Karpas-422 (cell line): ENCODE measurements at regions not wholly inside any gene's neighbourhood (a gene's known extent, or its start where the extent isn't known, plus 50 kb on each side); places are given as distances from the start of the nearest gene placed in this dataset.
A peak's percentile ranks its signal among the peaks of the same experiment; 100 is the strongest.

ENCODE experiments used
- DNase-seq: peaks from one replicate; pipeline ENCODE4 v3.0.0-alpha.2; 2015
- H2AFZ ChIP-seq: fragments of 200-600 bp; sonication (generic); 2 replicates; pipeline ENCODE4 v1.6.1; 2014; ENCODE audit warnings: antibody characterized with exemption, low read length, mixed read lengths
- H3K27ac ChIP-seq: fragments of 200-600 bp; sonication (generic); 2 replicates; pipeline ENCODE4 v1.5.1; 2014; ENCODE audit warnings: mild to moderate bottlenecking, low read length, moderate library complexity
- H3K27me3 ChIP-seq: fragments of 200-600 bp; sonication (generic); 2 replicates; pipeline ENCODE4 v1.6.1; 2014; ENCODE audit warnings: low read length, mixed read lengths
- H3K36me3 ChIP-seq: fragments of 200-600 bp; sonication (generic); 2 replicates; pipeline ENCODE4 v1.6.1; 2014; ENCODE audit warnings: low read length, mixed read lengths; ENCODE audit not compliant: insufficient read depth
- H3K4me1 ChIP-seq: fragments of 200-600 bp; sonication (generic); 2 replicates; pipeline ENCODE4 v1.6.1; 2014; ENCODE audit warnings: mild to moderate bottlenecking, low read length, mixed read lengths
- H3K4me2 ChIP-seq: fragments of 200-600 bp; sonication (generic); 2 replicates; pipeline ENCODE4 v1.6.1; 2014; ENCODE audit warnings: low read length, low read depth, mild to moderate bottlenecking; ENCODE audit not compliant: poor library complexity, severe bottlenecking
- H3K4me3 ChIP-seq: fragments of 200-600 bp; sonication (generic); 2 replicates; pipeline ENCODE4 v1.5.1; 2014; ENCODE audit warnings: mild to moderate bottlenecking, antibody characterized with exemption, low read length, mixed read lengths
- H3K79me2 ChIP-seq: fragments of 200-600 bp; sonication (generic); 2 replicates; pipeline ENCODE4 v1.6.1; 2014; ENCODE audit warnings: mild to moderate bottlenecking, low read length, mixed read lengths
- H3K9ac ChIP-seq: fragments of 200-600 bp; sonication (generic); 2 replicates; pipeline ENCODE4 v1.6.0; 2014; ENCODE audit warnings: low read length
- H3K9me2 ChIP-seq: fragments of 200-600 bp; sonication (generic), shearing (Covaris generic); replicated peaks from 2 replicates; pipeline ENCODE4 v1.6.0; 2014; ENCODE audit warnings: mild to moderate bottlenecking, low read length, moderate library complexity; ENCODE audit not compliant: insufficient read depth
- H3K9me3 ChIP-seq: fragments of 300-700, 200-600 bp; sonication (generic); 2 replicates; pipeline ENCODE4 v1.6.1; 2014; ENCODE audit warnings: low read length, mixed read lengths
- H4K20me1 ChIP-seq: fragments of 200-600 bp; sonication (generic); 2 replicates; pipeline ENCODE4 v1.6.1; 2014; ENCODE audit warnings: mild to moderate bottlenecking, antibody characterized with exemption, low read length, low read depth; ENCODE audit not compliant: insufficient read depth

DNA sequence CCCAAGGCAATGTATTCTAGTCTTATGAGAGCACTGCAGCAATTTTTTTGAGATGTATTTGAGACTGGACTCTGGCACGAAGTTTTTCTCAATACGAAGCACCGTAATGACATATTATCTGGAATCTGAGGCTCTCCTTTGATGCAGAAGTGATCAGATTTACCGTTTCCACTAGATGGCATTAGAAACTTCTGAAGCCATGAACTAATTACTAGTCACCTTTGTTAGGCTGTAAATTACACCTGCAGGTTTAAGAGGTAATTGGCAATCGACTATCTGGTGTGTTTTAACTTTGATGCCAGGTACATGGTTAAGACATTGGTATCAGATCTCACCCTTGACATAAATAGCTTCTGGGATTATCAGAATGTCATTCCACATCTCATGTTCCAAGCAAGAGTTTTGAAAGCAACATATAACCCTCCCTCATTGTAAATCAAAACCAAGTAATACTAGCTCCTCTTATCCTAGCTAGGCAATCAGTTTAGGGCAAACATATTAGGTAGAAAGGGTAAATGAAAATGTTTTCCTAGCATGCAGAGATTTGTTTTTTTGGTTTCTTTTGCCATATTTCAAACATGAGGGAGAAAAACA lies 254.6 kb upstream of the SPRED2 start:
- no peaks in the 10 kb centered on the region for H3K79me2 ChIP-seq
- no peaks in the 10 kb centered on the region for H4K20me1 ChIP-seq
- no peak overlapping the region for H3K4me3 ChIP-seq
- no peaks in the 10 kb centered on the region for H3K9me2 ChIP-seq
- H2AFZ ChIP-seq: no peak overlapping the region
- no peak overlapping the region for H3K27ac ChIP-seq
- no peaks in the 10 kb centered on the region for H3K36me3 ChIP-seq
- no peaks in the 10 kb centered on the region for H3K4me1 ChIP-seq
- DNase-seq: peak; percentile 50
- H3K27me3 ChIP-seq: no peaks in the 10 kb centered on the region
- H3K4me2 ChIP-seq: no peak overlapping the region
- no peak overlapping the region for H3K9ac ChIP-seq
- no peaks in the 10 kb centered on the region for H3K9me3 ChIP-seq

DNA sequence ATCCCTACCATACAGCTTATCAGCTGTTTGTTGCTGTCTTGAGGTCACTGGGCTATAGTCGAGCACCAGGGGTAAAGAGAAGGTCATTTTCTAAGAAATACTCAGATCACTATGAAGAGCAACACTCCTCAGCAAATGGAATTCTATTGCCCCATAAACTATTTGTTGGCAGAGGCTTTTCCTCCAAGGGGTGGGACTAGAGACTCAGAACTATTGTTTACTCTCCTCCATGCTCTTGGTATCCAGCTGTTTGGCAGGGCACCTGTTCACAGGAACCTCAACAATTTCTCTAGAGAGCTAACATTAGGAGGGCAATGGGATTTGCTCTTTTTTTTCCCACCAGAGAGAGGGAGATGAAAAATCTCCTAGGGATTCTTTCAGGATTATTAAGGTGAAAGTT lies 249.1 kb upstream of the SPRED2 start:
- H3K4me3 ChIP-seq: no peak overlapping the region
- H3K27me3 ChIP-seq: no peaks in the 10 kb centered on the region
- H3K4me2 ChIP-seq: no peak overlapping the region
- no peak for DNase-seq
- no peaks in the 10 kb centered on the region for H3K36me3 ChIP-seq
- H4K20me1 ChIP-seq: no peaks in the 10 kb centered on the region
- no peak overlapping the region for H3K9ac ChIP-seq
- no peaks in the 10 kb centered on the region for H3K9me3 ChIP-seq
- H3K4me1 ChIP-seq: no peaks in the 10 kb centered on the region
- H3K79me2 ChIP-seq: no peaks in the 10 kb centered on the region
- H3K27ac ChIP-seq: no peak overlapping the region
- no peak overlapping the region for H2AFZ ChIP-seq
- no peaks in the 10 kb centered on the region for H3K9me2 ChIP-seq

DNA sequence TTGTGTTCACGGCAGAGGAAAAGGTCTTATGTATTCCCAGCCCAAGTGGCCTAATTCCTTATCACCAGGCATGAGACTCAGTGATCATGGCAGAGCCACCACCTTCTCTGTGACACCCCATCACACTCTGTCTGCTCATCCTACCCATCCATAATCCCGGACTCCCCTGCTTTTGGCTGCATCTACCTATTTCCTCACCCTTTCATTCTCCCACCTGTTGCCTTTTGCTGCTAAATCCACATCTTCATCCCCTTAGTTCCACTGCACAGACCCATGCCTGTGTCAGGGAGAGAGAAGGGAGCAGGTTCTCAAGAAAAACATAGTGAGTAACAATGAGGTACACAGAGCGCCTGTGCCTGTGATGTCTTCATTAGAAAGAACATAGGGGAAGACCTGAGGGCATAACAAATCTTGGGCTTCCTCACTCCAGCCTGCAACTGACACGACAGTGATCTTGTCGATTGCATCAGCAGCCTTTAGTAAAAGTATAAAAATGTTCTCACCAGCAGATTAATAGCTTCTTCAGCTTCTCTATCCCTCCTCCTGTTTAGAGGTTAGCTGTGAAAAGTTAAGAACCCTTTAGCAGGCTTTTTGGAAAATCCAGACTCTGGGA lies 246.5 kb upstream of the SPRED2 start:
- no peak overlapping the region; the same call in 1 of the 2 replicates for H3K9ac ChIP-seq
- no peaks in the 10 kb centered on the region for H3K4me1 ChIP-seq
- H3K9me3 ChIP-seq: no peaks in the 10 kb centered on the region
- no peak overlapping the region for H3K4me3 ChIP-seq
- no peaks in the 10 kb centered on the region for H3K9me2 ChIP-seq
- H3K27ac ChIP-seq: no peak overlapping the region
- no peaks in the 10 kb centered on the region for H3K27me3 ChIP-seq
- no peak for DNase-seq
- no peak overlapping the region for H3K4me2 ChIP-seq
- no peak overlapping the region for H2AFZ ChIP-seq
- H3K79me2 ChIP-seq: no peaks in the 10 kb centered on the region
- no peaks in the 10 kb centered on the region for H3K36me3 ChIP-seq
- no peaks in the 10 kb centered on the region for H4K20me1 ChIP-seq

DNA sequence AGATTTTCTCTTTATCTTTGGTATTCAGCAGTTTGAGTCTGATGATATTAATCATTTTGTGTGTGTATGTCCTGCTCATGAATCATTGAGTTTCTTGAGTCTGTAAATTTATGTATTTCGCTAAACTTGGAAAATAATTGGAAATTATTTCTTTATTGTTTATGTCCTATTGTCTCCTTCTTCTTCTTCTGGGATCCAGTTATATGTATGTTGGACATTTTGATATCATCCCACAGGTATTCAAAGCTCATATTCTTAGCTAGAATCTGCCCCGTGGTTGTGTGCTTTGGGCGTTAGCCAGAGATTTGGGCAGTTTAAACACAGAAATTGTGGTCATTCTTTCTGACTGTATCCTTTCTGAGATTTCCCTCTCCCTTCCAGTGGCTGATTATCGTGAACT lies 243.0 kb upstream of the SPRED2 start:
- Histone ChIP-seq H4K20me1 (peaks cover 4% of the 10 kb centered on the region; the same call in 1 of the 2 replicates), H3K4me3 (no peak overlapping the region), H3K4me1 (no peaks in the 10 kb centered on the region), H3K36me3 (no peaks in the 10 kb centered on the region), H3K9me3 (no peaks in the 10 kb centered on the region), H3K9me2 (no peaks in the 10 kb centered on the region), H3K9ac (no peak overlapping the region), H2AFZ (no peak overlapping the region), H3K27ac (no peak overlapping the region), H3K4me2 (no peak overlapping the region), H3K27me3 (no peaks in the 10 kb centered on the region), H3K79me2 (no peaks in the 10 kb centered on the region)
- no peak for DNase-seq

DNA sequence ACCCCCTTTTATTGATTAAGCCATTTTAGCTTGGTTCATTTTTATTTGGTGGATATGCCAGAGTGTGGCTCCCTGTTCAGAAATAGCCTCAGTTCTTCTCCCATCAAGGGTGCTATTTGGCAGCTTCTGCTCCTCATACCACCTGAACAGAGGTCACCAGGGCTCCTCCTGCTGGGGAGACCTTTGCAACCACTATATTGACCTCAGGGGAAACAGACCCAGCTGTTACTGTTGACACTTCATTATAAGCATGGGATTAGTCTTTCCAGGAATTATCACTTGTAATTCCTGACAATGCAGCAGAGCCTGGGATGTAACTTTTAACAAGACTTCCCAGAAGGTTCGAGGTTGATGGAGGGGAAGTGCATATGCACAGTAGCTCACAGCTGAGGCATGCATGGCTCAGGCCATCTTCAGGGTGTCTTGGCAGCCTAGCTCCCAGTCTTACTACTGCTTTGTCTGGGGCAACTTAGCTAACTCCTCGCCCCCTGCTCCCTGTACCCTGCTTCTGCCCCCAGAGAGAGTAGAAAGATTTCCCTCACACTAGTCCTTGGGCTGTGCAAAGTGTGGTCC lies 239.4 kb upstream of the SPRED2 start:
- no peaks in the 10 kb centered on the region for H3K9me2 ChIP-seq
- H2AFZ ChIP-seq: no peak overlapping the region
- no peaks in the 10 kb centered on the region for H3K27me3 ChIP-seq
- peaks cover 4% of the 10 kb centered on the region; the same call in 1 of the 2 replicates for H4K20me1 ChIP-seq
- H3K79me2 ChIP-seq: no peaks in the 10 kb centered on the region
- no peak overlapping the region for H3K4me3 ChIP-seq
- H3K9me3 ChIP-seq: no peaks in the 10 kb centered on the region
- no peak overlapping the region for H3K9ac ChIP-seq
- no peaks in the 10 kb centered on the region for H3K36me3 ChIP-seq
- H3K4me2 ChIP-seq: no peak overlapping the region
- no peak overlapping the region for H3K27ac ChIP-seq
- H3K4me1 ChIP-seq: no peaks in the 10 kb centered on the region
- no peak for DNase-seq

DNA sequence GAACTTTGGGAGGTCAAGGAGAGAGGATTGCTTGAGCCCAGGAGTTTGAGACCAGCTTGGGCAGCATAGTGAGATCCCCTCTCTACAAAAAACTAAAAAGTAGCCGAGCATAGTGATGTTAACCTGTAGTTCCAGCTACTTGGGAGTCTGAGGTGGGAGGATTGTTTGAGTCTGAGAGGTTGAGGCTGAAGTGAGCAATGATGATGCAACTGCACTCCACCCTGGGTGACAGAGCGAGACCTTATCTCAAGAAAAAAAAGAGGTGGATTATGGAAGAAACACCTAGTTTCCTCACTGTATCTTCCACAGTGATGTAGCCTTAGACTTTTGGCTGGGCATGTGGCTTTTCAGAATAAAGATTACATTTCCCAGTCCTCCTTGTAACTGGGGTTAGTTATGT lies 237.2 kb upstream of the SPRED2 start:
- Histone ChIP-seq H4K20me1 (peaks cover 4% of the 10 kb centered on the region; the same call in 1 of the 2 replicates), H3K9ac (no peak overlapping the region), H3K4me2 (no peak overlapping the region), H3K4me3 (no peak overlapping the region), H2AFZ (no peak overlapping the region), H3K9me3 (no peaks in the 10 kb centered on the region), H3K36me3 (no peaks in the 10 kb centered on the region), H3K4me1 (no peaks in the 10 kb centered on the region), H3K27ac (no peak overlapping the region), H3K79me2 (no peaks in the 10 kb centered on the region), H3K27me3 (0 out of 2 replicates have a peak, but pooled peaks cover 2% of the 10 kb centered on the region), H3K9me2 (no peaks in the 10 kb centered on the region)
- no peak for DNase-seq

DNA sequence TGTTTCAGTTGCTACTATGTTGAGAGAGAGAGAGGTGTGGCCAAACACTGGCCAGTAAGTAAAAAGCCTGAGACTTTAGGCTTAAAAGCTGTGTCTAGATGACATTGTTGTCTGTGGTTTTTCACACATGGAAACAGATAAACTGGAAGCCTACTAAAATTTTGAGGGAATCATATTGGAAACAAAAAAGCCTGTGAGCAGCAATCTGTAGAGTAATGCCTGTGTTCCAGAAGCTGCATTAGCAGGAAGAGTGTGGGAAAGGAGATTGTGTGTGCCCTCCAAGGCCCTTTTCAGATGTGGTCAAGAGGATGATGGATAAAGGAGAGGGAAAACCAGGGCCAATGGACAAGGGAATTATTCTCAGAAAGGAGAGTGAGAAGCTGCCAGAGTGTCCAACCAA lies 236.3 kb upstream of the SPRED2 start:
- H3K4me1 ChIP-seq: no peaks in the 10 kb centered on the region
- no peak overlapping the region for H3K27ac ChIP-seq
- no peak overlapping the region for H3K4me2 ChIP-seq
- no peaks in the 10 kb centered on the region for H3K36me3 ChIP-seq
- no peaks in the 10 kb centered on the region for H3K9me2 ChIP-seq
- no peak for DNase-seq
- H2AFZ ChIP-seq: no peak overlapping the region
- 0 out of 2 replicates have a peak, but pooled peaks cover 2% of the 10 kb centered on the region for H3K27me3 ChIP-seq
- peaks cover 4% of the 10 kb centered on the region; the same call in 1 of the 2 replicates for H4K20me1 ChIP-seq
- H3K4me3 ChIP-seq: no peak overlapping the region
- H3K9me3 ChIP-seq: no peaks in the 10 kb centered on the region
- H3K9ac ChIP-seq: no peak overlapping the region
- H3K79me2 ChIP-seq: no peaks in the 10 kb centered on the region

DNA sequence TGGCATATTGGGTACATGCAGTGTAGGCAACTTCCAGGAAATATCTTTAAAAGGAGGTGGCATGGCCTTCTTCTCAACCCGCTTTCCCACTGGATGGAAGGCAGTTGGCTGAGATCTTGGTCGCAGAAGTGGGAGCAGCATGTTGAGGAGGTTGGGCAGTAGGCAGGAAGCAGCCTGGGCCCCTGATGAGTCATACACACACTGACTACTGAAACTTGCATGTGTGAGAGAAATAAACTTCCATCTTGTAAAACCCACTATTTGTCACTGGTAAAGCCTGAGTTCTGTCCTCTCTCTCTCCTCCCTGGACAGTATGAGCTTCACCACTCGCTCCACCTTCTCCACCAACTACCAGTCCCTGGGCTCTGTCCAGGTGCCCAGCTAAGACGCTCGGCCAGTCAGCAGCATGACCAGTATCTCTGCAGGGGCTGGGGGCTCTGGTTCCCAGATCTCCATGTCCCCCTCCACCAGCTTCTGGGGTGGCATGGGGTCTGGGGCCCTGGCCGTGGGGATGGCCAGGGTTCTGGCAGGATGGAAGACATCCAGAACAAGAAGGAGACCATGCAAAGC lies 233.8 kb upstream of the SPRED2 start:
- 0 out of 2 replicates have a peak, but pooled peaks cover 2% of the 10 kb centered on the region for H3K27me3 ChIP-seq
- H3K9me3 ChIP-seq: no peaks in the 10 kb centered on the region
- no peaks in the 10 kb centered on the region for H3K9me2 ChIP-seq
- H2AFZ ChIP-seq: no peak overlapping the region
- no peak overlapping the region for H3K27ac ChIP-seq
- DNase-seq: no peak
- no peaks in the 10 kb centered on the region for H4K20me1 ChIP-seq
- H3K4me3 ChIP-seq: no peak overlapping the region
- no peaks in the 10 kb centered on the region for H3K79me2 ChIP-seq
- H3K9ac ChIP-seq: no peak overlapping the region
- no peak overlapping the region for H3K4me2 ChIP-seq
- H3K36me3 ChIP-seq: no peaks in the 10 kb centered on the region
- H3K4me1 ChIP-seq: no peaks in the 10 kb centered on the region
